Lower lobe of right lung (tissue), 2 donors: ENCODE measurements at regions not wholly inside any gene's neighbourhood (a gene's known extent, or its start where the extent isn't known, plus 50 kb on each side); places are given as distances from the start of the nearest gene placed in this dataset.
"Not testable (repeated sequence)": the region's sequence is repeated elsewhere in the genome, so short reads cannot be mapped to it uniquely, and the experiment has no call there.

ENCODE experiments used
- ATAC-seq, 2 donors: fragments of 200-7000 bp; cut with Tn5 transposase; one replicate each; pipeline ENCODE4 v1.9.1; 2020 to 2022; ENCODE audit warnings: mild to moderate bottlenecking in 2 of 2, moderate library complexity in 2 of 2
- DNase-seq: peaks from one replicate; pipeline ENCODE4 v3.0.0-alpha.2; 2020
- H3K27ac ChIP-seq: fragments of 200-600 bp; one replicate; pipeline ENCODE4 v1.8.0; 2022
- H3K27me3 ChIP-seq: fragments of 200-600 bp; one replicate; pipeline ENCODE4 v1.8.0; 2022; ENCODE audit warnings: low read depth
- H3K36me3 ChIP-seq: fragments of 200-600 bp; one replicate; pipeline ENCODE4 v1.8.0; 2022; ENCODE audit warnings: mild to moderate bottlenecking
- H3K4me1 ChIP-seq: fragments of 200-600 bp; one replicate; pipeline ENCODE4 v1.8.0; 2022
- H3K4me3 ChIP-seq: fragments of 200-600 bp; one replicate; pipeline ENCODE4 v1.8.0; 2022; ENCODE audit warnings: mild to moderate bottlenecking
- H3K9me3 ChIP-seq: fragments of 200-600 bp; one replicate; pipeline ENCODE4 v1.8.0; 2022
- intact Hi-C: fragments of 100-400 bp; cut with DNase I; formaldehyde crosslinking; loops from one replicate; pipeline ENCODE4 v1.11.0; 2022
- TF ChIP-seq, protein P1 (sequence below): fragments of 200-600 bp; IDR thresholded peaks from one replicate; pipeline ENCODE4 v1.8.0; 2022; ENCODE audit warnings: antibody characterized with exemption, mild to moderate bottlenecking
- donor health status: DM: no; HTN: yes; CAD: no; lungs with severe emphysema.

DNA sequence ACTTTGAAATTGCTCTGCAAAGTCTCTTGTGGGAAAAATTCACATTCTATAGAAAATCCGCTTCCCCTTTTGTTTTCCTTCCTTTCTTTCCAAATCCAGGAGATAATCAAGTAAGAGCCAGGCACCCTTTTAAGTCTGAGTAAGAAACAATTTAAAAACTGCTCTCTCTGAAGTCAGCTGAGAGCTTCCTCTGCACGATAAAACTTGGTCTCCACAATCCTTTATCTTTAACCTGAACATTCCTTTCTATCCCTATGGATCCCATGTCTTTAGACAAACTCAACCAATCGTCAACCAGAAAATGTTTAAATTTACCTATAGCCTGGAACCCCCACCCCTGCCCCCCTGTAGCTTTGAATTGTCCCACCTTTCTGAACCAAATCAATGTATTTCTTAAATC is 1723.6 kb upstream of the AGA start:
- intact Hi-C loops, result no loop called here
- no peak for ATAC-seq
- no peak overlapping the region for H3K27ac ChIP-seq
- H3K36me3 ChIP-seq, result no peaks in the 10 kb centered on the region
- no peaks in the 10 kb centered on the region for H3K9me3 ChIP-seq
- H3K4me3 ChIP-seq, result no peak overlapping the region
- no peaks in the 10 kb centered on the region for H3K27me3 ChIP-seq
- no peak for DNase-seq
- no peaks in the 10 kb centered on the region for H3K4me1 ChIP-seq
- TF ChIP-seq, protein P1, sequence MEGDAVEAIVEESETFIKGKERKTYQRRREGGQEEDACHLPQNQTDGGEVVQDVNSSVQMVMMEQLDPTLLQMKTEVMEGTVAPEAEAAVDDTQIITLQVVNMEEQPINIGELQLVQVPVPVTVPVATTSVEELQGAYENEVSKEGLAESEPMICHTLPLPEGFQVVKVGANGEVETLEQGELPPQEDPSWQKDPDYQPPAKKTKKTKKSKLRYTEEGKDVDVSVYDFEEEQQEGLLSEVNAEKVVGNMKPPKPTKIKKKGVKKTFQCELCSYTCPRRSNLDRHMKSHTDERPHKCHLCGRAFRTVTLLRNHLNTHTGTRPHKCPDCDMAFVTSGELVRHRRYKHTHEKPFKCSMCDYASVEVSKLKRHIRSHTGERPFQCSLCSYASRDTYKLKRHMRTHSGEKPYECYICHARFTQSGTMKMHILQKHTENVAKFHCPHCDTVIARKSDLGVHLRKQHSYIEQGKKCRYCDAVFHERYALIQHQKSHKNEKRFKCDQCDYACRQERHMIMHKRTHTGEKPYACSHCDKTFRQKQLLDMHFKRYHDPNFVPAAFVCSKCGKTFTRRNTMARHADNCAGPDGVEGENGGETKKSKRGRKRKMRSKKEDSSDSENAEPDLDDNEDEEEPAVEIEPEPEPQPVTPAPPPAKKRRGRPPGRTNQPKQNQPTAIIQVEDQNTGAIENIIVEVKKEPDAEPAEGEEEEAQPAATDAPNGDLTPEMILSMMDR, result no peak

DNA sequence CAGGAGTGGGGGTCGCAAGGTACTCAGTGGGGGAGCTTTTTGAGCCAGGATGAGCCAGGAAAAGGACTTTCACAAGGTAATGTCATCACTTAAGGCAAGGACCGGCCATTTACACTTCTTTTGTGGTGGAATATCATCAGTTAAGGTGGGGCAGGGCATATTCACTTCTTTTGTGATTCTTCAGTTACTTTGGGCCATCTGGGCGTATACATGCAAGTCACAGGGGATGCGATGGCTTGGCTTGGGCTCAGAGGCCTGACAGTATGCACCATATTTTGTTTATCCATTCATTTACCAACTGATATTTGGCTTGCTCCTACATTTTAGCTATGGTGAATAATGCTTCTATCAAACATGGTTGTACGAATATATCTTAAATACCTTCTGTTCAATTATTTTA is 1728.1 kb upstream of the AGA start:
- H3K9me3 ChIP-seq, ATAC-seq, DNase-seq, H3K36me3 ChIP-seq, H3K27ac ChIP-seq, H3K4me1 ChIP-seq, H3K4me3 ChIP-seq, H3K27me3 ChIP-seq, intact Hi-C loops: not testable (repeated sequence)

DNA sequence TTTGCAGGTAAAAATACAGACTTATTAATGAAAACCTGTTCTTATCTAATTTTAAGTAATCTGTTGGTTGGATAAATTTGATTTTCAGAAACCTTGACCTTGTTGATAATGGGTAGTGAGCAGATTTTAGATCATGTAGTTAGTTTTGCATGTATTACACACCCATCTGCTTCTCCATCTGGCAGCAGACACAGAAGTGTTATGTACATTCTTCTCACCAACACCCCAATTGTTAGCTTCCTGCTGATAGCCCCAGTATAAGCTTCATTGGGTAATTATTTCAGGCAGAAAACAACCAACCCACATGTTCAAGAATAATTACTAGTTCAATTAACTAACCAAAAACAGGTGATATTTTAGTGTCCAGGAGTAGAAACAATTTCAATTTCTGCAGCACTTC is 1740.5 kb upstream of the AGA start:
- Histone ChIP-seq H3K36me3 (no peaks in the 10 kb centered on the region), H3K4me1 (no peaks in the 10 kb centered on the region), H3K4me3 (no peak overlapping the region), H3K9me3 (peaks cover 12% of the 10 kb centered on the region), H3K27me3 (no peaks in the 10 kb centered on the region), H3K27ac (no peak overlapping the region)
- intact Hi-C loops, result no loop called here
- DNase-seq (no peak), ATAC-seq (no peak)
- TF ChIP-seq, protein P1, result no peak

DNA sequence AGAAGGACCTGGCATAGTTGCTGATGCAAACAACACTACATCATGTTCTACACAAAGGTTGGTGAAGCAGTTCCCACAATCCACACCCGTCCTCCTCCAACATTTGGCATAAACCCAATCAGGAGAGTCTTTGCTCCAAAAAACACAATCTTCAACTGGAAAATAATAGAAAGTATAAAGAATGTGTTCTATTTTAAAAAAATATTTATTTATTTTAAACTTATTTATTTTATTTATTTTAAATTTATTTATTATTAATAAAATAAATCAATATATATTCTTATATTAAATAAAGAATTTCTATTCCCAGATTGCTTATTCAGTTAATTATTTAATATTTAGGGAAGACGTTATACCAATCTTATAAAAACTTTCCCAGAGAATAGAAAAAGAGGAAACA is 1753.7 kb upstream of the AGA start:
- no peaks in the 10 kb centered on the region for H3K9me3 ChIP-seq
- H3K4me3 ChIP-seq, result no peak overlapping the region
- DNase-seq (no peak), ATAC-seq (no peak)
- H3K27me3 ChIP-seq, result no peaks in the 10 kb centered on the region
- H3K4me1 ChIP-seq, result no peaks in the 10 kb centered on the region
- intact Hi-C loops, result no loop called here
- H3K36me3 ChIP-seq, result no peaks in the 10 kb centered on the region
- H3K27ac ChIP-seq, result no peak overlapping the region
- TF ChIP-seq, protein P1, result no peak

DNA sequence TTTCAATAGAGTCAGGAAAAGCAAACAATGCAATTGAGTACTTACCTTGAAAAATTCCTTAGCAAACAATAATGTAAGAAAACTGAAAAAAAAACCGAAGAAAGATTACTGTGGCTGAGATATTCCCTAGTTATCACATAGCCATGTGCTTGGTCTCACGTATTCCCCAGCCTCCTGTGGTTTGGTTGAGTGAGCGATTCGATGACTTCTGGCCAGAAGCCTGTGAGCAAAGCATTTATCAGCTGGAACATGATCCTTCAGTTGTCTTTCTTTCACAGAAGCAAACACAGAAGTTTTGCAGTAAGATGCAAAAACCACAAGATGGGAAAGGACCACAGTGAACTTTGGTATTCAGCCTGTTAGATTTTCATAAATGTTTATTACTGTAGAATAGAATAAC is 1754.3 kb upstream of the AGA start:
- DNase-seq (no peak), ATAC-seq (no peak)
- Histone ChIP-seq H3K27me3 (no peaks in the 10 kb centered on the region), H3K27ac (no peak overlapping the region), H3K4me1 (no peaks in the 10 kb centered on the region), H3K4me3 (no peak overlapping the region), H3K9me3 (no peaks in the 10 kb centered on the region), H3K36me3 (no peaks in the 10 kb centered on the region)
- TF ChIP-seq, protein P1, result no peak
- intact Hi-C loops, result no loop called here

DNA sequence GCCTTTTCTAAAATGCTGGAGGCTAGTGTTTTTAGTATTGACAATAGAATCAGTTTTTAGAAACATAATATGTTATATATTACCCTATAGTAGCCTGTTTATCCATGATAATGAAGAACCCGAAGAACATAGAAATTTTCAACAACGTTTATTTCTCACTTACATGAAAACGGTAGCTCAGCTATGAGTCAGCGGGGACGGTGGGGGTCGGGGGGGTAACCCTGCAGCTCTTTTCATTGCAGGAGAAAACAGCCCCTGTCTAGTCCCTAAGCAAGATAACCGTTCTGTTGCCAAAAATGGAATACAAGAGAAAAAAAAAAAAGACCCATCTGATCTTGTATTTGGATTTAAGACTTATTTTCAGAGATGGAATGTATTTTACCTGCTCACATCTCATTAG is 1758.4 kb upstream of the AGA start:
- TF ChIP-seq, protein P1, result no peak
- intact Hi-C loops, result no loop called here
- Histone ChIP-seq H3K36me3 (no peaks in the 10 kb centered on the region), H3K9me3 (no peaks in the 10 kb centered on the region), H3K27ac (no peak overlapping the region), H3K4me1 (no peaks in the 10 kb centered on the region), H3K4me3 (no peak overlapping the region), H3K27me3 (no peaks in the 10 kb centered on the region)
- no peak for ATAC-seq
- DNase-seq, result no peak
